ENCODE measurements at regions not wholly inside any gene's neighbourhood (a gene's known extent, or its start where the extent isn't known, plus 50 kb on each side); places are given as distances from the start of the nearest gene placed in this dataset.

DNA sequence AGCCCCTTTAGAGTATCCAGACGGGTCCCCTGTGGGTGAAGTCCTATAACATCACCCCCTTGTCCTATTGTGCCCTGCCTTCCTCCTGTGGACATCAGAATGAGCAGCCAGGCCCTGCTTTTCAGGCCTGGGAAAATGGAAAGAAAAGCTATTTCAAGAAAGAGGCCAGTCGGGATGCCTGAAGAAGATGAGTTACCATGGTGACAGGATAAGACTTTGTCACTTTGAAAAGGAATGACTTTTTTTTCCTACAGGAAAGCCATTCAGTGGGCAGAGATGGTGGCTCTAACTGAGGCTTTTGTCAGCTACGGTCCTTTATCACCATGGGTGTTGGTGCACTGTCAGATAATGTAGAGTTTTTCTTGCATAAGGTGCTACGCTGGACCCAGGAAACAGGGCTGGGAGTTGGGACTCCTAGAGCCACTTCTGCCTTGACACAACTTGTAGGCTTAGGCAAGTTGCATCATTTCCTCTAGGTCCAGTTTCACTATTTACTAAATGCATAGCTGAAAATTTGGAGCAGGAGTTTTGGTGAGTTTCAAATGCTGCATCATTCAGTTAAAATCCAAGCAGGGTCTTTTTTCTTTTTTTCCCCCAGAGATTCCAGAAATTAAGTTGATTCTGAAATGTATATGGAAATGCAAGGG is 179.0 kb upstream of the ADRA1D start:
- DNase-seq, result no peak

DNA sequence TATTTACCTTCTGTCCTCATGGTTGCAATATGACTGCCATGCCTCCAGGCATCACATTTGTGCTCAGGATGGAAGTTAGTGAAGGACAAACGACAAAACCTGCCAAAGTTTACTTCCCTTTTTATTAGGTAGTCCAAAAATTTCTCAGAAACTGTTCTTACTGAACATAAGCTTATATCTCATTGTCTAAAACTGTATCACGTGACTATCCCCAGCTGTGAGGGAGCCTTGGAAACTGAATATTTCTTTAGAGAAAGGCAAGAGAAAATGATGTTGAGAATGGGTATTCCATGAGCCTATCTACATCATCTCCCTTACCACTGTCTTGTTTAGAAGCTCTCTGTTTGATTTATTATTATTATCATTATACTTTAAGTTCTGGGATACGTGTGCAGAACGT is 169.1 kb upstream of the ADRA1D start:
- no peak for DNase-seq

DNA sequence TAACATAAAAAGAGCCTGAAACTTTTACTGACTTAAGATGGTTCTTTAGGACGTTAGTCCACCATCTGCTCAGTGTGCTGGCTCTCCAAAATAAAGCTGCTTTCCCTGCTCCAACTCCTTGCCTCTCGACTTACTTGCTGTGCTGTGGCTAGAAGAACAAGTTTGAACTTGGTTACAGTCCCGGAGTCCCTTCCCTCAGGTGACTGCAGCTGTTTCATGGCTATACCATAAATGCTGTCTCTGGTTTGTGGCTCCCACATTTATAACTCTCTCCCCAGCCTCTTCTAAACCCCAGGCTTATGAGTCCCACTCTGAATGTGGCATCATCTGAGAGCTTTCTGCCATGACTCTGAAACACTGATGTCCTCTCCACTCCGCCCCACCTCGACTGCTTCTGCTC is 166.2 kb upstream of the ADRA1D start:
- DNase-seq, result no peak

DNA sequence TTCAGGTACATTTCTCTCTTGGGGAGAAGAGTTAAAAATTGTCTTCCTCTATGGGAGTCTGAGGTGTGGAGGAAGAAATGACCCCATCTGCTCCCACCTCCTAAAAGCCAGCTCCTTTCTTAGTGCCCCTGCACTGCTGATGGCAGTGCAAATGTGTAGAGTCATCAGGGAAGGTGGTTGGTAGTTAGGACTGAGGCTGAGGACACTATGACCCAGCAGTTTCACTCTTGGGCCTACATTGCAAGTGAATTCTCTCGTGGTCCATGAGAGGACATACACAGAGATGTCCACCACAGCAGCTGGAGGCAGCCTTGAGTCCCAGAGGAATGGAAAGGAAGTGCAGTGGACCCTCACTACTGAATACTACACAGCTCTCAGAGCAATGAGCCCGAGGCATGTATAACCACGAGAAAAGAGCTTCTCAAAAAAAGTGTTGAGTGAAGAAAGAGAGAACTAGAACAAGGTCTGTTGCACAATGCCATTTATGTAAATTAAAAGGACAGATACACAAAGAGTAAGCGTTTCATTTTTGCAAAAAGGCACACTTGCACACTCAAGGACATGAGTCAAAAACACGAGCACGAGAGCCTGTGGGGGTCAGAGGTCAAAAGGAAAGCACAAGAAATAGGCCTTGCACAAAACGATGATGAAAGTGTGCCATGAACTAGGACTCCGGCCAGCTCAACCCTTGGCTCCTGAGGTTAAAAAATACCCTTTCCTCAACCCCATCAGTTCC is 164.4 kb upstream of the ADRA1D start:
- no peak for DNase-seq

DNA sequence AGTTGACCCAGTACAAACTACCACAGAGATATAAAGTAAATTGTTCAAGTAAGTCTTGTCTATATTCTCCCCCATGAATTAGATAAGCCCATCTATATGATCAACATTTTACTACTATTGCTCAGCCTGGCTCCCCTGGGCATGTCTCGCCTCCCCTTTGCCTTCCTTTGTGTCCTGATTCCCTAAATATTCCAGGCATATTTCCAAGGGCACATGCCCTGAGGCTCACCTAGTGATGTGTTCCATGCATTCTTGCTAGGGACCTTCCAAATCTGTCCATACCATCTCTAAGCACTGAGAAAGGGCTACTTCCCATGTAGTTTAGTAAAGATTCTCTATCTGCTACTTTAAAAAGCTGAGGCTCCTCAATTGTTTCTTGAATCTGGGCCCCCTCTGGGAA is 163.1 kb upstream of the ADRA1D start:
- no peak for DNase-seq

DNA sequence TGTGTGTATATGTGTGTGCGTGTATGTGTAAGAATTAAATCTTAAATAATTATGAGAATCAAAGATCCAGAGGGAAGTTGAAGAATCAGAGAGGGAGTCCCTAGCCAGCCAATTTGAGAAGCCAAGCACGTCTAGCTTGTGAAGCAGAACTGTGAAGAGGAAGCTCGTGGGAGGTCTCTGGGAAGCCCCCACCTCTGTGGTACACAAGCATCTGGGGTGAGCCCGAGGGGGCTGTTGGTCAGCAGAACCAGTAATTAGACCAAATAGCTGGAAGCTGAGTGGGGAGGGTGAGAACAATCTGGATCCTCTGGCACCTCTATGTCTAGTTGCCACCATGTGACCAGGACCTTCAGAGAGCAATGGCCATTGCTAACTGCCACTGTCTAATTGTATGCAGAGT is 162.7 kb upstream of the ADRA1D start:
- no peak for DNase-seq

DNA sequence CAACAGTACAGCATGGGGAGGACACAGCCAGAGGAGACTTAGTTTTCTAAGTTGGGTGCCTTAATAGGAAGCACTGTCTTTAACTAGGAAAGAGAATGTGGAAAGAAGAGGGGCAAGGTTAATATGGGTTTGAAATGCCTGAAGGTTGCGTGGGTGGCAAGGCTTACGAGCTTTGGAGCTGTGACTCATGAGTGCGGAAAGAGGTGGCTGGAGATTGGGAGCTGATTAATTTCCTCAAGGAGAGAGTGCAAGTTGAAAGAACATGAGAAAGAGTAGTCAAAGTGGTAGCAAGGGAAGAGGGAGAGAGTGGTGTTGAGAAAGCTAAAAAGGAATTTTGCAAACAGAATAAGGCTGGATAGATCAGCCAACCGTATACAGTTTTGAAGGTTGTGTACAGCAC is 157.5 kb upstream of the ADRA1D start:
- no peak for DNase-seq

DNA sequence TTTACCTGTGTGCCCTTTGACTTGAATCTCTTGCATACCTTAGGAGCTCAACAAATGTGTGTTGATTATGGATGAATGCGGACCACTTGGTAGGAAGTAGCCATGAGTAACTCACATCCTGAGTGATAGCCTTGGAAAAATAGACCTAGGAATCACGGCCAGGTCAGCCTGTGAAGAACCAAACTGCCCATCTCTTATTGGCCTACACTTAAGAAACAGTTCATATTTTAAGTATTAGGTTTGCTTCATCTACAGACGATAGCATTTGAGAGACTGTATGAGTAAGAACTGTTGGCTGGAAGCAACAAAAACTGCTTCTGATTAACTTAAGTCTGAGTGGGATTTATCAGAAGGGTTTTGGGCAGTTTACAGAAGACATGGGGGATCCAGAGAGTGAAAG is 152.5 kb upstream of the ADRA1D start:
- no peak for DNase-seq

DNA sequence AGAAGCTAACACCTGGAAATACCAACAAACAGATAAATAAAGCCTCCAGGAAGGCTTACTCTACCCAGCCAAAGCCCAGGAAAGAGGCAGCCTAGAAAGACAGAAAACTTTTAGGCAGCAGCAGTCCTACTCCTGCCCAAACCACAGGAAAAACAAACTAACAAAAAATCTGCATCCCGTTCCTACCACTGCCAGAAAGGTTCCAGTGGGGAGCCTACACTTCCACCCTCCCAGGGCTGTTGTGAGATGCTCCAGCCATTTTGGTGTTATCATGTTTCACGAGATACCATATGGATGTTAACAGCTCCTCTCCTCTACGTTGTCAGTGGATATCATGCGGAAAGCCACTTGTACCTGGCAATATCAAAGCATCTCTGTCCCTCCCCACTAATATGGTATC is 135.9 kb upstream of the ADRA1D start:
- DNase-seq, result no peak

DNA sequence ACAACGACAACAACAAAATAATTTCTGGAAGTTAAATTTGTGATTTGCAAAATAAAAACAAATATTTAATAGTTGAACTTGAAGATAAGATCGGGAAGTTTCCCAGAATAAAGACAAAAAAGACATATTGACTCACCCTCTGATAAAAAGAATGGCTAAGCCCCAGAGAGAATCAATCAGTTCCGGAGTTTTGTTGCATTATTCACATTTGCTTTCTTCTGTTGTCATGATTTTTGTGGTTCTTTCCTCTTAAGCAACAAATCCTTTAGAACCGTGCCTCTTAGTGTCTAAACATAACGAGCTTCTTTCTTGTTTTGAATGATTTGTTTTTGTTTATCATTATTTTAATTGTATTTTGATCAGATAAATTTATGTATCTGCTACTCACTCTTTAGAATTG is 134.9 kb upstream of the ADRA1D start:
- no peak for DNase-seq

DNA sequence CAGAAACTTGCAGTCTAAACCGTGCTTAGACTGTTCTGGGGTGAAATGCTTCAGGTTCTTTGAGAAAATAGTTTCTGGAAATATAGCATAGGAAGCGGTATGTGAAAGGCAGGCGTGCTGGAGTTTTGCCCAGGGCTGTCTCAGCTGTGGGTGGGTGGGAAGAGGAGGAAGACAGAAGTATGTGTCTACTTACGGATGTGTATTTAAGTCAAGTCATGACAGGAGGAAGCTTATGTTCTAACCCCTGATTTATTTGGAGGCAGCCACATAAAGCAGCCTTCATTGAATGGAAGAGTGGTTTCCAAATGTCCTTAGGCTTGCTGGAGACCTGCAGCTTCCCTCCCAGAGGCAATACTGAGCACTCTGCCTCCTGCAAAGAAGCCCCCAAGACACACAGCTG is 126.8 kb upstream of the ADRA1D start:
- no peak for DNase-seq

DNA sequence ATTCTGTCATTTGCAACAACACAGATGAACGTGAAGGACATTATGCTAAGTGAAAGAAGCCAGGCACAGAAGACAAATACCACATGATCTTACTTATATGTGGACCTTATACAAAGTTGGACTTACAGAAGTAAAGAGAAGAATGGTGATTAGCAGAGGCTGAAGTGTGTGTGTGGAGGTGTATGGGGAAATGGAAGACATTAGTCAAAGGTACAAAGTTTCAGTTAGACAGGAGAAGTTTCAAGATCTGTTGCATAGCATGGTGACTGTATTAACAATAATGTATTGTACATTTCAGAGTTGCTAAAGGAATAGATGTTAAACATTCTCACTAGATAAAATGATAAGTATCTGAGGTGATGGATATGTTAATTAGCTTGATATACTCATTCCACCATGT is 124.4 kb upstream of the ADRA1D start:
- DNase-seq, result no peak

DNA sequence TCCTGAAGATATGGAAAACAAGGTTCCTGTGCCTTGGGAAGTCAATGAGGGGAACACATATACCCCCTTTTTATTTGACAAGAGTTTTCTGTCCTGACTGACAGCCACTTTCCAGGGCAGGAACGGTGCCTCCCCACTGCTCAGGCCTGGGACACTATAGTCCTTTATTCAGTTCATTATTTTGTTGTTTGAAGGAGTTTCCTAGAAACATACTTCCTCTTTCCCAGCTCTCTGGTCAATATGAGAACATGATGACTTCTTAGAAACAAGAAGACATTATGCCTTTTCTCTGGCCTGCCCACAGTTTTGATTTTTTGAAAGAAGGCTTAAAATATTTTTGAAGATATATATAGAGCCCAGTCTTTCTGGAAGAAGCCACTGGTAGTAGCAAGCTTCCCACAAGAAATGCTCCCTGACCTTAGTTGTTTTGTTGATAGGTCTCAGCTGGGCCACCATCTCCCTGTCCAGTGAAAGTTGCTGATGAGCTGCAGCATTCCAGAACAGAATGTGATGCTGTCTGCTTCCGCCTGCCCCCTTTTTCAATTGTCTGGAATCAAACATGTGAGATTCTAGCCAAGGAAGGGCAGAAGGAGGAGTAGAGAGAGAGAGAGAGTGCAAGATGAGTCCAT is 122.7 kb upstream of the ADRA1D start:
- DNase-seq, result no peak

DNA sequence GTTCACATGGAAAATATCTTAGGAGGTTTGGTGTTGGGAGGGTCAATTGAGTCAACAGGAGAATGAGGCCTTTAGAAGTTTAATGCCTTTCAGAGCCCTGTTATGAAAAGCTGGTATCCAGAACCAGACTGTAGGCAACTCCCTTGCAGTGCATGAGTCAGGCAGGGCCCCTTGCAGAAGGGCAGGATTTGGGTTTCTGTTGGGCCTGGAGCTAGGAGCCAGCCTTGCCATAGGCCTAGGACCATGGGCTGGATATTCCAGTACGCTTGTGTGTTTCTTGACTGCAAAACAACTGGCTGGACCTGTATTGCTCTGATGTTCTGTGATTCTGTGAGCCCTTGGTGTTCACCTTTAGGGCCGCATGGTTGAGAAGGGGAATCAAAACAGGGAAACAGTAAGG is 121.8 kb upstream of the ADRA1D start:
- DNase-seq, result no peak

DNA sequence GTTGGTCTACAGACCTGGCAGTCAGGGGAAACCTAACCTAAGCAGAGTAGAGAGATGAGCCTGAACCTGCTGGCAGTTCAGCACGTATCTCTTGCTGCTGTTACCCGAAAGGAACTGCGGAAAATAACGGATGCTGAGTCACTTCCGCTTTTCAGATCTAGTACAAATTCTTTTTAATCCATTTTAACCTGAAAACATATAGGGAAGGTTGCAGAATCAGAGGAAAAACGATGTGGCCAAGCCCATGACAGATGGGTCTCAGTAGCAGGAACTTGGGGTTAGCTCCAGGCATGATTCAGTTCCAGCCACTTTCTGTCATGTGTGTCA is 120.7 kb upstream of the ADRA1D start:
- DNase-seq, result no peak

DNA sequence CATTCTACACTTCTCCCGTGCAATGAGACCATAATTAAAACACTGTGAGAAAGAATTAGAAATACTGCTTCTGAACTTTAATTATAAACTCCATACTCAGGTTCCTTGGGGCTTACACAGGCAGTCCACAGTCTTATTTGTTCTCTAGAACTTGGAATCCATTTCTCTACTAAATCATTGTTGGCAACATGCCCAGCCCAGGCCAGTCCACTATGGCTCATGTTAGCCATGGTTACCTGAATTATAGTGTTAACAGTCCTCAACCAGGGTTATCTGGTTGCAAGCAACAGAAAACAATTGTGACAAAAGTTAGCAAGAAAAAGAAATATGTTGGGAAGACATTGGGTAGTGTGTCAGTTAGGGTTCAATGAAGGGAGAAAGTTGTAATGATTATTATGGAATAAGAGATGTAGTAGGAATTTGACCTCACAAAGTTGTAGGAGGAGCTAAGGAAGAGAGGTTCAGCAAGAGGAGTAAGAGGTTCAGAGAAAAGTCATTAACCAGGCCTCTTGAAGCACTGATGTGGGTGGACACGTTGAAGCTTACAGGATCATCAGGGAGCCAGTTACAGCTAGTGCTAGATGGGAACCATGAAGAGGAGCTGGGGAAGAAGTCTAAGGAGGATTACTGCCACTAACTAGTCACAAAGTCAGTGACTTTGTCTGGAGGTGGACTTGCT is 120.2 kb upstream of the ADRA1D start:
- no peak for DNase-seq

DNA sequence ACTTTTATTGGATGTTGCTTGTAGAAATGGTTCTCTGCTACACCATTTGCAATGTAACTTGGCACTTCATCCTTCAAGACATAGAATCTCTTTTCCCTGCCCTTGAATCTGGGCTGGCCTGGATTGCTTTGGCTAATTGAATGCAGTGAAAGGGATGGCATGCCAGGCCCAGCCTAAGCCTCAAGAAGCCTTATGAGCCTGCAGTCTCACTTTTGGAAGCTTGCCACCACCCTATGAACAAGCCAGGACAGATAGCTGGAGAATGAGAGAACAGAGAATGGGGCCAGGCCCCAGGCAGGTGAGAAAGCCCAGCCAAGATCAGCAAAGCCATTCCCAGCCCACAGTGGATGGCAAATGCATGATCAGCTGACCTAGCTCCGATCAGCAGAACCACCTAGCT is 117.0 kb upstream of the ADRA1D start:
- no peak for DNase-seq

DNA sequence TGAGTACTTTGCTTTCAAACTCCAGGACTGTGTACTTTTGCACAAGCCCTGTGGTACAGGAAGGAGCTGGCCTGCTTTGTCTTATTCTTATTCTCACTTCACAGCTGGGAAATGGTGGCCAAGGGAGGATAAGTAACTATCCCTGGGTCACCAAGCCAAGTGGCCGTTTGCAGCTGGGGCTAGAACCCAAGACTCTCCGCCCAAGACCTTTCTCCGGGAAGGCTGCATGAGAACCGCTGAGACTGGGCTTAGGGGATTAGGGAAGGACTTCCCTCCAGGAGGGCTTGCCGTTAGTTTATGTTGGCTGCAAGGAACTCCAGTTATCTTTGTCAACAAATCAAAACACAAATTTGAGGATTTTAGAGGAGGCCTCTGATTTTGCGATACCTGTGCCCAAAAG is 109.5 kb upstream of the ADRA1D start:
- DNase-seq, result no peak

DNA sequence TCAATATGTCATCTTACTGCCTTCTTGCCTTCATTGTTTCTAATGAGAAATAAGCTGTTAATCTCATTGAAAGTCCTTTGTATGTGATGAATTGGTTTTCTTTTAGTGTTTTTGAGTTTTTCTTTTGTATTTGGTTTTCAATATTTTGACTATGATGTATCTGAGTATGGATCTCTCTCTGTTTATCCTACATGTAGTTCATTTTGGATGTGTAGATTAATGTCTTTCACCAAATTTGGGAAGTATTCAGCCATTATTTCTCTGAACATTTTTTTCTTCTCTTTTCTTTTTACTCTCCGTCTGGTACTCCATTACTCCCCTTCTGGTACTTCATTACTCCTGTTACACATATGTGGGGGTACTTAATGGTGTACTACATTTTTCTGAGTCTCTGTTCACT is 103.3 kb upstream of the ADRA1D start:
- no peak for DNase-seq

DNA sequence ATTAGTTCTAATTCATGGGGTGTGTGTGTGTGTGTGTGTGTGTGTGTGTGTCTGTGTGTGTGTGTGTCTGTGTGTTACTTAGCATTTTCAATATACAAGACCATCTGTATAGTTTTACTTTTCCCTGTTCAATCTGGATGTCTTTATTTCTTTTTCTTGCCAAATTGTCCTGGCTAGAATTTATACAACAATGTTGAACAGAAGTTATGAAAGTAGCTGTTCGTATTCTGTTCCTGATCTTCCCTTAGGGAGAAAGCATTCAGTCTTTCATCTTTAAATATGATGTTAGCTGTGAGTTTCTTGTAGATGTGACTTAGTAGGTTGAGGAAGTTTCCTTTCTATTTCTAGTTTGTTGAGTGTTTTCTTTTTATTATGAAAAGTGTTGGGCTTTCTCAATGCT is 101.0 kb upstream of the ADRA1D start:
- DNase-seq, result no peak

DNA sequence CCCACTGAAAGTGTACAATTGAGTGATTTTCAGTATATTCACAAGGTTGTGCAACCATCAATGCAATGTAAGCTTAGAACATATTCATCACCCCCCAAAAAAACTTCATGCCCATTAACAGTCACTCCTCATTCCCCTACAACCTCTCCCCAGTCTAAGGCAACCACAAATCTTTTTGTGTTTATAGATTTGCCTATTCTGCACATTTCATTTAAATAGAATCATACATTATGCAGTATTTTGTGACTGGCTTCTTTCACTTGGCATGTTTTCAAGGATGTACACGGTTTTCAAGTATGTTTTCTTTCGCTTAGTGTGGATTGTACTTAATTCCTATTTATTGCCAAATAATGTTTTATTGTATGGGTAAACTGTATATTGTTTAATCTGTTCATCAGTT is 95.6 kb upstream of the ADRA1D start:
- DNase-seq, result no peak

DNA sequence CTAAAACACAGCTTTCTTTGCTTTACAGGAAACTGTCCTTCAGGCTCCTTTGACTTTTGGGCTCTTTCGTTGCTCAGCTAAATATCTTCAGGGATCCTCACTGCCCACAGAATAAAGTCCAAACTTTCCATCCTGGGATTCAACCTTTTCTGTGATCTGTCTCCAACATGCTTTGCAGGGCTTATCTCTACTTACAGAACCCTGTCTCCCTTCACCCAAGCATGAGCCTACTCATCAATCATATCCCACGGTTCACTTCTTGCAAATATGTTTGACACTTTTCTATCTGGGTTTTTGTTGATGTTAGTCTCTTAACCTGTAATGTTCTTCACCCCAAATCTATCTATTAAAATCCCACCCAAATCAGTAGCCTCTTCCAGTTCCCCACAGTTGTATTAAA is 93.5 kb upstream of the ADRA1D start:
- no peak for DNase-seq

DNA sequence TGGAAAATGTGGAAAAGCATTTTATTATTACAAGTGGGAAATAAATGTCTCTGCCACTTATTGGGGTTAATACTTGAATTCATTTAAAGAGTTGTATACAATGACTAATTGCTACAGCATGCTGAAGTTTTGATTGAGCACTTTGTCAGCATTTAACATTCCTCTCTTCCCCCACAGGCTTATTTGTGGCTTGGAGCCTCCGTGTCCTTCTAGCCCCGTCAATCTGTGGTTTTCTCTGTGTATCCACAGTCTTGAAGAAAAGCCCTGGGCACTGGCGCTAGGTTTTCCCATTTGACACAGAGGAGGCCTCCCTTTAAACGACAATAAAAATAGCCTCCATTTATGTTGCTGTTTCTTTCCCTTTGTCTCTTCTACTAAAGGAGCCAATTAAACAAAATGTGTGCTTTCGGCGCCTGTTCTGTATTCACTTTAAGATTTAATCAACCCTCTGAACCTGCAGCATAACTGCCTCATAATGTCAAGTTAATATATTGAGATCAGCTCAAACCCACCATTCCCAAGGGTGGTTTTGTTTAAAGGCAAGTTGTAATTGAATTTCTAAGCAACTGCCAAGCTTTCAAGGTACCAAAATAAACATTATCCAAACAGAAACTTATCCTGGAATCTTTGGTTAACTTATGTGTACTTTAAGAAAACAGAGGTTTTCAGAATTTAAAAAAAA is 92.9 kb upstream of the ADRA1D start:
- DNase-seq, result no peak

DNA sequence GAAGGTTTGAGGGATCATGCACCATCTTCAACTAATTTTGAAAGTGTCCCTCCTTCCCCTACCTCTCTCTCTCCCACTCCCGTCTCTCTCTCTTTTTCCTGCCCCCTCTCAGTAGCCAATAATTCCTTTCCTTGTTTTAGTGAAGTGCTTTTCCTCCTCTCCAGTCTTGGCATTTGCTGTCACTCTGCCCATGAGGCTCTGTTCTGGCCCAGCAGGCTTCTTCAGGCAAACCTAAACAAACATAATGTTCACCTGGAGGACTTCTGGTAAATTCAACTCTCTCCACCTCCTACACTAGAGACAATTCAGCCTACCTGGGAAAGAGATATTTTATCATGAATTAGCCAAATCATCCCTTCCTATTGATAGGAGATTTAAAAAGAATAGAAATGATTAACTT is 86.6 kb upstream of the ADRA1D start:
- DNase-seq, result no peak

All from NCI-H1092 (cell line).